Esophagus muscularis mucosa (tissue), 4 donors: ENCODE measurements at regions not wholly inside any gene's neighbourhood (a gene's known extent, or its start where the extent isn't known, plus 50 kb on each side); places are given as distances from the start of the nearest gene placed in this dataset.

Experiments used
- CTCF ChIP-seq, 3 experiments: fragments of 200-600 bp in 2 of 3; fragments of 450-650 bp in 1 of 3; sonication (generic) in 2 of 3; IDR thresholded peaks; one replicate each; pipeline ENCODE4 v1.5.1; 2017 to 2019; ENCODE audit warnings: antibody characterized with exemption in 3 of 3, mild to moderate bottlenecking in 2 of 3, moderate library complexity in 1 of 3
- EP300 ChIP-seq: sonication (generic); formaldehyde crosslinking; IDR thresholded peaks from one replicate; pipeline ENCODE4 v1.6.1; 2017; ENCODE audit warnings: antibody characterized with exemption
- POLR2A ChIP-seq: fragments of 450-650 bp; IDR thresholded peaks from one replicate; pipeline ENCODE4 v1.6.1; 2017; ENCODE audit warnings: antibody characterized with exemption, moderate library complexity, mild to moderate bottlenecking, low read depth
- POLR2AphosphoS5 ChIP-seq, 2 donors: sonication (generic); formaldehyde crosslinking; IDR thresholded peaks; one replicate each; pipeline ENCODE4 v1.6.1; 2017; ENCODE audit warnings: antibody characterized with exemption in 2 of 2

- TF ChIP-seq CTCF (IDR thresholded peaks at IDR 0.05) (no peak), POLR2A (no peak), EP300 (no peak), POLR2AphosphoS5 (IDR thresholded peaks at IDR 0.05) (no peak)
Measured at GRCh38 chr9:89750117-89750791, 145.4 kb downstream of the GADD45G start.
